ENCODE measurements at regions not wholly inside any gene's neighbourhood (a gene's known extent, or its start where the extent isn't known, plus 50 kb on each side); places are given as distances from the start of the nearest gene placed in this dataset.

- no peak for DNase-seq (ENCODE audit: low spot score)
These were observed 94.7 kb upstream of the DIPK2B start for GRCh38 chrX:45295259-45295986.

GRCh38 chrX:45274576-45274975 lies 73.9 kb upstream of the DIPK2B start:
- no peak for DNase-seq (ENCODE audit: low spot score)

DNA sequence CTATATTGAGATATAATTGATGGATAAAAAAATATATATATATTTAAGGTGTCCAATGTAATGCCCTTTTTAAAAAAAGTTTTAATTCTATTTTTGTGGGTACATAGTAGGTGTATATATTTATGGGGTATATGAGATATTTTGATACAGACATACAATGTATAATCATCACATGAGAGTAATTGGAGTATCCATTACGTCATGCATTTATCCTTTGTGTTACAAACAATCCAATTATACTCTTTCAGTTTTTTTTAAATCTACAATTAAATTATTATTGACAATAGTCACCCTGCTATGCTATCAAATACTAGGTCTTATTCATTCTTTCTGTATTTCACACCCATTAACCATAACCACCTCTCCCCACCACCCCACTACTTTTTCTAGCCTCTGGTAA lies 66.3 kb upstream of the DIPK2B start:
- no peak for DNase-seq (ENCODE audit: low spot score)

DNA sequence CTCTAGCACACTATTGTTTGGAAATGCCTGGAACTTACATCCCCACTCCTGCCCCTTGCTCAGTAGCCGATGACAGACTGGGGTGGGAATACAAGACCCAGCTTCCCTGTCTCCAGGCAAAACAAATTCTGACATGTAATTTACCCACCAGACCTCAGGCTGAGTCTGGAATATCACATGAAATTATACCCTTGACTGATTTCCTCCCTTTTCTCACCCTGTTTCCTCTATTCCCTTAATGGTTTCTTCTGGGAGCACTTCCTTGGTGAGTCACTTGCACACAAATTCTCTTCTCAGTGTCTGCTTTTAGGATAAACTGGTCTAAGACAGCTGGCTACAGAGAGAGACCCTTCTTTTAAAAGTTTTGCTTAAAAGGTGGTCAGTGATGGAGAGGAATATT lies 65.8 kb upstream of the DIPK2B start:
- DNase-seq (ENCODE audit: low spot score), result no peak

DNA sequence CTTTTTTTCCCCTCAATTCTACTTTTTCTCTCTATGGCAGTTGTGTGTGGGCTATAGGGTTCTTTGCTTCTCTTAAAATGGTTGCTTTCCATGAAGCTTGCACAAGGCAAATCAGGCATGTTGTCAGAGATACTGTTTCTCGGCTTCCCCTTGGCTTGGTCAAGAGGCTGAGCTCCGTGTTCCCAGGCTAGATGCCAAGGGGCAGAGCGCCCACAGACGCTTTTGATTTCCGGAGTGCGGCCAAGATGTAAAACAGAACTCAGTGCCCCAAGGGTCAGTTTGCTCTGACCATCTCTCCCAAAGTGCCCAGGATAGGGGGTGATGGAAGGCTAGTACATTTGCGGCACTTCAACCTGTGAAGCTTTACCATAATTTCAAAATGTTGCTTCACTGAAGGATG lies 64.2 kb upstream of the DIPK2B start:
- DNase-seq (ENCODE audit: low spot score), result no peak

DNA sequence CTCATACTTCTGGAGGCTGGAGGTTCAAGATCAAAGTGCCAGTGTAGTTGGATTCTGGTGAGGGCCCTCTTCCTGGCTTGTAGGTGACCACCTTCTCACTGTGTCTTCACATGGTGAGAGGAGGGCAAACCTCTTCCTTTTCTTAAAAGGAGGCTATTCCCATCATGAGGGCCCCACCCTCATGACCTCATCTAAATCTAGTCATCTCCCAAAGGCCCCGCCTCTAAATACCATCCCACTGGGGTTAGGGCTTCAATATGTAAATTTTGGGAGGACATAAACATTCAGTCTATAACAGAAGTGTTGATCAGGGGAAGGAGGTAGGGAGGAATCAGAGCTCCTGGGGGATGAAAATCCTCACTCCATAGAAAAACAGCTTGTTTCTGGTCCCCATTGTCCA lies 60.8 kb upstream of the DIPK2B start:
- DNase-seq (ENCODE audit: low spot score), result no peak

GRCh38 chrX:45261005-45261404 lies 60.3 kb upstream of the DIPK2B start:
- DNase-seq (ENCODE audit: low spot score), result no peak

- DNase-seq (ENCODE audit: low spot score), result no peak
These were observed 58.2 kb upstream of the DIPK2B start for GRCh38 chrX:45258731-45259402.
